SK-N-SH treated with all-trans-retinoic acid at 6 μM for 48 hours (cell line): ENCODE measurements at regions not wholly inside any gene's neighbourhood (a gene's known extent, or its start where the extent isn't known, plus 50 kb on each side); places are given as distances from the start of the nearest gene placed in this dataset.

Experiments used
- TOX ChIP-seq: fragments of 250-450 bp; sonication (Bioruptor Pico); IDR thresholded peaks from 2 replicates; pipeline ENCODE4 v1.8.0; 2021; ENCODE audit warnings: mild to moderate bottlenecking, moderate library complexity, borderline replicate concordance
- ZFP3 ChIP-seq: fragments of 250-450 bp; sonication (Bioruptor Pico); IDR thresholded peaks from 2 replicates; pipeline ENCODE4 v1.5.0; 2020; ENCODE audit warnings: mild to moderate bottlenecking, moderate library complexity
- ZFP30 ChIP-seq: fragments of 450-650 bp; formaldehyde crosslinking; IDR thresholded peaks from 2 replicates; pipeline ENCODE4 v1.5.0; 2022; ENCODE audit warnings: mild to moderate bottlenecking, moderate library complexity
- ZNF565 ChIP-seq: fragments of 450-650 bp; formaldehyde crosslinking; conservative IDR thresholded peaks from 2 replicates; pipeline ENCODE4 v1.5.0; 2020; ENCODE audit warnings: low read depth, mild to moderate bottlenecking, moderate library complexity
- ZNF70 ChIP-seq: fragments of 450-650 bp; formaldehyde crosslinking; IDR thresholded peaks from 2 replicates; pipeline ENCODE4 v1.5.0; 2020; ENCODE audit warnings: mild to moderate bottlenecking, moderate library complexity
- TF ChIP-seq, protein P1 (sequence below): fragments of 250-450 bp; sonication (Bioruptor Pico); IDR thresholded peaks from 2 replicates; pipeline ENCODE4 v1.5.1; 2020; ENCODE audit warnings: low read depth, mild to moderate bottlenecking, moderate library complexity

DNA sequence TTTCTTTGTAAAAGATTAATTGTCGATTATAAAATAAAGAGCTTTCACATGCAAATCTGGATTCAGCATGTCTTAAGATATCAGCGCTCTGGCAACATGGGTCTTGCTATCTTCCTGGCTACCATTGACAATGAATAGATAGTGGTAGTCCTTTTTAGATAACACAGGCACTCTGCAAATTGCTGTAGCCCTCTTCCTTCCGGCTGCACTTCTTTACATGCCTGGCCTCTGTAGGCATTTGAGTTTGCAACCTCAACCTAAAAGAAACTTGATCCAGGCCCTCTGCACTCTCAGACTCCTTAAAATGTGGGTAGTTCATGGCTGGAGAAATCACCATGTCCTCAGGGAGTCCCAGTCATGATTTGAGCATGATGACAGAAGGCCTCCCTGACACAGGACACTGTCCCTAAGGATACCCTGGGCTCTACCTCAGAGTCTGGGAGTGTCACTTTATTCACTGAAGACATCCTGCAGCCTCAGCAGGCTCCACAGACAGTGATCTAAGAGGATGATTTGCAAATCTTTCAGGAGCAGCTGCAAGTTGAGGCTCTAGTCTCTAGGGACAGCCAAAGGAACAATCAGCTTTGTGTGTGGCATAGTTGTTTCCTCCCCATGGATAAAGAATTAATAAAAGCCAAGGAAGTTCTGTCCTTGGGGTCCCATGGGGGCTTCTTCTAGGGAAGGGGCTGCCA, 529.4 kb downstream of the RBFOX1 start:
- no peak for TF ChIP-seq TOX (CRISPR knock-in tag)
- TF ChIP-seq, protein P1, sequence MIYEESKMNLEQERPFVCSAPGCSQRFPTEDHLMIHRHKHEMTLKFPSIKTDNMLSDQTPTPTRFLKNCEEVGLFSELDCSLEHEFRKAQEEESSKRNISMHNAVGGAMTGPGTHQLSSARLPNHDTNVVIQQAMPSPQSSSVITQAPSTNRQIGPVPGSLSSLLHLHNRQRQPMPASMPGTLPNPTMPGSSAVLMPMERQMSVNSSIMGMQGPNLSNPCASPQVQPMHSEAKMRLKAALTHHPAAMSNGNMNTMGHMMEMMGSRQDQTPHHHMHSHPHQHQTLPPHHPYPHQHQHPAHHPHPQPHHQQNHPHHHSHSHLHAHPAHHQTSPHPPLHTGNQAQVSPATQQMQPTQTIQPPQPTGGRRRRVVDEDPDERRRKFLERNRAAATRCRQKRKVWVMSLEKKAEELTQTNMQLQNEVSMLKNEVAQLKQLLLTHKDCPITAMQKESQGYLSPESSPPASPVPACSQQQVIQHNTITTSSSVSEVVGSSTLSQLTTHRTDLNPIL, result no peak
- TF ChIP-seq ZFP30, result no peak
- TF ChIP-seq ZNF70, result no peak
- no peak for TF ChIP-seq ZNF565 (CRISPR knock-in tag)
- TF ChIP-seq ZFP3, result no peak
